HL-60 (cell line): ENCODE measurements at regions not wholly inside any gene's neighbourhood (a gene's known extent, or its start where the extent isn't known, plus 50 kb on each side); places are given as distances from the start of the nearest gene placed in this dataset.
"Not testable (repeated sequence)": the region's sequence is repeated elsewhere in the genome, so short reads cannot be mapped to it uniquely, and the experiment has no call there.

ENCODE experiments used
- CTCF ChIP-seq: IDR thresholded peaks from one replicate; pipeline ENCODE4 v1.5.1; 2011; ENCODE audit warnings: low read length, control low read depth, inconsistent platforms; ENCODE audit not compliant: insufficient read depth
- GABPA ChIP-seq: IDR thresholded peaks from 2 replicates; pipeline ENCODE4 v1.6.1; 2012; ENCODE audit warnings: low read depth
- POLR2AphosphoS5 ChIP-seq: IDR thresholded peaks from 2 replicates; pipeline ENCODE4 v1.6.1; 2012; ENCODE audit warnings: low read depth
- REST ChIP-seq: IDR thresholded peaks from 2 replicates; pipeline ENCODE4 v1.6.1; 2012; ENCODE audit warnings: low read depth; ENCODE audit not compliant: insufficient replicate concordance

- not testable (repeated sequence) for TF ChIP-seq GABPA, CTCF, POLR2AphosphoS5, REST
Observed at GRCh38 chr5:93933269-93933668, 191.9 kb upstream of the POU5F2 start.
